HepG2 (cell line): ENCODE measurements at regions not wholly inside any gene's neighbourhood (a gene's known extent, or its start where the extent isn't known, plus 50 kb on each side); places are given as distances from the start of the nearest gene placed in this dataset.

Experiments used
- ATAC-seq: fragments of 200-7000 bp; cut with Tn5 transposase; 3 replicates; pipeline ENCODE4 v1.9.1; 2020; ENCODE audit warnings: mild to moderate bottlenecking, moderate library complexity
- BruUV-seq: library from RNA; stranded (reverse); fragments of 400-500 nt; replicated peaks from 2 replicates; lab custom pipeline; 2021; lab: Mats Ljungman, UMichigan
- CTCF ChIA-PET: fragments of 300-600 bp; formaldehyde crosslinking; extraction: SDS; loops from one replicate; lab custom pipeline; 2021; ENCODE audit warnings: low total read pairs, inconsistent platforms, low intra/inter-chr PET ratio; lab: Yijun Ruan, JAX
- POLR2A ChIA-PET: fragments of 350-600 bp; sonication (Branson Sonifier 250); formaldehyde crosslinking; loops from one replicate; lab custom pipeline; 2020; ENCODE audit warnings: antibody characterized with exemption, inconsistent platforms; lab: Yijun Ruan, JAX
- DNase-seq: peaks from one replicate; pipeline ENCODE4 v3.0.0-alpha.2; 2015; ENCODE audit warnings: low spot score
- FAIRE-seq: peaks from 3 replicates; lab custom pipeline; 2011; peaks lifted over from hg19 to GRCh38; lab: Jason Lieb, UNC
- H2AFZ ChIP-seq: one replicate; pipeline ENCODE4 v1.6.1; 2011; ENCODE audit warnings: low read length, inconsistent platforms
- H3K27ac ChIP-seq: fragments of 300-600 bp; 3 replicates; pipeline ENCODE4 v1.8.0; 2011; ENCODE audit warnings: mixed run types, mild to moderate bottlenecking, mixed read lengths, low read length, inconsistent platforms; ENCODE audit not compliant: insufficient read depth; ENCODE audit errors: extremely low read length
- H3K27me3 ChIP-seq, 2 experiments: fragments of 200-600 bp in 1 of 2; 2 replicates in 1 of 2; 3 replicates in 1 of 2; pipeline versions ENCODE4 v1.6.0 to v1.8.0; 2011; ENCODE audit warnings: low read length in 2 of 2, mild to moderate bottlenecking in 2 of 2, moderate library complexity in 2 of 2, inconsistent platforms in 1 of 2; ENCODE audit not compliant: insufficient read depth in 2 of 2, control insufficient read depth in 1 of 2
- H3K36me3 ChIP-seq, 2 experiments: fragments of 200-600 bp in 1 of 2; replicated peaks in 1 of 2; 2 replicates in 1 of 2; 3 replicates in 1 of 2; pipeline versions ENCODE4 v1.5.1 to v1.8.0; 2011; ENCODE audit warnings: low read length in 2 of 2, inconsistent platforms in 1 of 2; ENCODE audit not compliant: insufficient read depth in 2 of 2, control insufficient read depth in 1 of 2
- H3K4me1 ChIP-seq: 2 replicates; pipeline ENCODE4 v1.5.1; 2012; ENCODE audit warnings: low read length, inconsistent platforms; ENCODE audit not compliant: insufficient read depth
- H3K4me2 ChIP-seq: 2 replicates; pipeline ENCODE4 v1.6.0; 2011; ENCODE audit warnings: low read depth, low read length, inconsistent platforms
- H3K4me3 ChIP-seq, 3 experiments: fragments of 200-600 bp in 1 of 3; sonication (generic), shearing (Covaris generic) in 1 of 3; replicated peaks in 1 of 3; 2 replicates each; pipeline ENCODE4 v1.5.1; 2011 to 2016; ENCODE audit warnings: low read length in 3 of 3, inconsistent platforms in 2 of 3, low read depth in 2 of 3, mild to moderate bottlenecking in 2 of 3, control low read depth in 1 of 3, mixed read lengths in 1 of 3; ENCODE audit not compliant: insufficient read depth in 1 of 3
- H3K79me2 ChIP-seq: one replicate; pipeline ENCODE4 v1.6.1; 2011; ENCODE audit warnings: low read length, inconsistent platforms; ENCODE audit not compliant: insufficient read depth
- H3K9ac ChIP-seq: 2 replicates; pipeline ENCODE4 v1.6.0; 2011; ENCODE audit warnings: mild to moderate bottlenecking, low read depth, low read length, inconsistent platforms; ENCODE audit not compliant: insufficient read depth
- H3K9me3 ChIP-seq: 2 replicates; pipeline ENCODE4 v1.5.1; 2012; ENCODE audit warnings: mild to moderate bottlenecking, low read length
- H4K20me1 ChIP-seq: 2 replicates; pipeline ENCODE4 v1.6.0; 2011; ENCODE audit warnings: inconsistent platforms, mild to moderate bottlenecking, low read length, moderate library complexity; ENCODE audit not compliant: insufficient read depth
- ERF ChIP-seq: IDR thresholded peaks from 2 replicates; pipeline ENCODE4 v1.6.1; 2018; ENCODE audit warnings: missing biosample characterization, missing genetic modification reagents
- FOXJ3 ChIP-seq: sonication (generic); formaldehyde crosslinking; IDR thresholded peaks from 2 replicates; pipeline ENCODE4 v1.4.0; 2020; ENCODE audit warnings: missing genetic modification reagents, mild to moderate bottlenecking, borderline replicate concordance
- NFRKB ChIP-seq: fragments of 450-650 bp; IDR thresholded peaks from 2 replicates; pipeline ENCODE4 v1.6.1; 2017
- RAD21 ChIP-seq: fragments of 450-650 bp; formaldehyde crosslinking; IDR thresholded peaks from 2 replicates; pipeline ENCODE4 v1.5.0; 2020; ENCODE audit warnings: mild to moderate bottlenecking
- SALL2 ChIP-seq: sonication (generic); formaldehyde crosslinking; IDR thresholded peaks from 2 replicates; pipeline ENCODE4 v1.8.1; 2023; ENCODE audit warnings: mild to moderate bottlenecking, missing genetic modification reagents, inconsistent platforms
- SAP130 ChIP-seq: IDR thresholded peaks from 2 replicates; pipeline ENCODE4 v1.6.1; 2016; ENCODE audit warnings: low read depth
- SMARCE1 ChIP-seq: fragments of 450-650 bp; IDR thresholded peaks from 2 replicates; pipeline ENCODE4 v1.6.1; 2017; ENCODE audit warnings: borderline replicate concordance
- U2AF1 ChIP-seq: fragments of 200-400 bp; formaldehyde crosslinking; optimal IDR thresholded peaks from 2 replicates; pipeline ENCODE3; 2017; ENCODE audit warnings: mild to moderate bottlenecking, low read depth, low read length
- ZNF12 ChIP-seq: sonication (generic); formaldehyde crosslinking; IDR thresholded peaks from 2 replicates; pipeline ENCODE4 v1.5.0; 2020; ENCODE audit warnings: missing genetic modification reagents
- ZNF263 ChIP-seq: sonication (generic); formaldehyde crosslinking; IDR thresholded peaks from 2 replicates; pipeline ENCODE4 v1.4.0; 2020; ENCODE audit warnings: missing genetic modification reagents
- ZNF292 ChIP-seq: sonication (generic); formaldehyde crosslinking; IDR thresholded peaks from 2 replicates; pipeline ENCODE4 v1.8.1; 2022; ENCODE audit warnings: mild to moderate bottlenecking, low read depth, missing genetic modification reagents, borderline replicate concordance
- ZNF674 ChIP-seq: sonication (generic); formaldehyde crosslinking; IDR thresholded peaks from 2 replicates; pipeline ENCODE4 v1.5.0; 2020; ENCODE audit warnings: low read depth, mild to moderate bottlenecking, missing genetic modification reagents
- ZNF724P ChIP-seq: sonication (generic); formaldehyde crosslinking; IDR thresholded peaks from 2 replicates; pipeline ENCODE4 v1.8.0; 2022; ENCODE audit warnings: missing genetic modification reagents, borderline replicate concordance
- WGBS: methylation state at CpG from one replicate; pipeline ENCODE4 v1.1.6; 2017; ENCODE audit warnings: low lambda C conversion rate; 5-methylcytosine and 5-hydroxymethylcytosine counted together
- in situ Hi-C: cut with HindIII; loops from 2 replicates; pipeline ENCODE4 v1.10.0; 2017; ENCODE audit warnings: low pct_unique_long_range_greater_than_20kb; ENCODE audit not compliant: extremely low pct_ligation_motif_present
- intact Hi-C: fragments of 100-400 bp; cut with micrococcal nuclease; formaldehyde crosslinking; loops from one replicate; pipeline ENCODE4 v1.10.0; 2022; ENCODE audit not compliant: unreplicated experiment
- TF ChIP-seq, protein P1 (sequence below): sonication (generic); formaldehyde crosslinking; conservative IDR thresholded peaks from 2 replicates; pipeline ENCODE4 v1.4.0; 2020; ENCODE audit warnings: mild to moderate bottlenecking, missing genetic modification reagents, moderate library complexity
- TF ChIP-seq, protein P2 (sequence below): sonication (generic); formaldehyde crosslinking; IDR thresholded peaks from 2 replicates; pipeline ENCODE4 v1.4.0; 2020; ENCODE audit warnings: low read depth, mild to moderate bottlenecking, missing genetic modification reagents
- TF ChIP-seq, protein P3 (sequence below), 2 experiments: fragments of 450-650 bp in 1 of 2; sonication (generic) in 1 of 2; formaldehyde crosslinking; IDR thresholded peaks; 2 replicates each; pipeline versions ENCODE4 v1.5.0 to v1.8.0; 2020 to 2022; ENCODE audit warnings: mild to moderate bottlenecking in 1 of 2, missing genetic modification reagents in 1 of 2

DNA sequence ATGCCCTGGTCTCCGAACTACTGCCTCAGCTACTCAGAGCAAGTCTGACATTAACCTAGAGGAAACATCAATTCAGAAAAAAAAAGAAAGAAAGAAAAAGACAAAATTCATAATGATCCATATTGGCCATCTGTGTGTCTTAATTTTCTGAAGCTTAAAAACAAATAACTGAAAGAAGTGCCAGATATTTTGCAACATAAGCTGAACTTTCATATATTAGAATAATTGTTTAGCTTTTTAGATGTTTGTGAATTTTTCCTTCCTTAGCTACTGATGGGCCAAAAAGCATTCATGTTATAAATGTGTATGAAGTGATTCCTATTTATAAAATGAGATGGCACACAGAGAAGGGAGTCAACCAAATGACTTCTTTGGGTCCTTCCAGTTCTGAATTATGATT, 555.0 kb upstream of the CHAC2 start:
- H2AFZ ChIP-seq: no peak overlapping the region
- TF ChIP-seq NFRKB (no peak), FOXJ3 (no peak), ZNF724P (CRISPR knock-in tag) (no peak), ZNF263 (CRISPR knock-in tag) (no peak), ERF (no peak), ZNF292 (CRISPR knock-in tag) (no peak), ZNF674 (CRISPR knock-in tag) (no peak), RAD21 (CRISPR knock-in tag) (no peak), U2AF1 (no peak), ZNF12 (CRISPR knock-in tag) (no peak), SAP130 (no peak), SALL2 (CRISPR knock-in tag) (no peak), SMARCE1 (no peak)
- TF ChIP-seq, protein P1, sequence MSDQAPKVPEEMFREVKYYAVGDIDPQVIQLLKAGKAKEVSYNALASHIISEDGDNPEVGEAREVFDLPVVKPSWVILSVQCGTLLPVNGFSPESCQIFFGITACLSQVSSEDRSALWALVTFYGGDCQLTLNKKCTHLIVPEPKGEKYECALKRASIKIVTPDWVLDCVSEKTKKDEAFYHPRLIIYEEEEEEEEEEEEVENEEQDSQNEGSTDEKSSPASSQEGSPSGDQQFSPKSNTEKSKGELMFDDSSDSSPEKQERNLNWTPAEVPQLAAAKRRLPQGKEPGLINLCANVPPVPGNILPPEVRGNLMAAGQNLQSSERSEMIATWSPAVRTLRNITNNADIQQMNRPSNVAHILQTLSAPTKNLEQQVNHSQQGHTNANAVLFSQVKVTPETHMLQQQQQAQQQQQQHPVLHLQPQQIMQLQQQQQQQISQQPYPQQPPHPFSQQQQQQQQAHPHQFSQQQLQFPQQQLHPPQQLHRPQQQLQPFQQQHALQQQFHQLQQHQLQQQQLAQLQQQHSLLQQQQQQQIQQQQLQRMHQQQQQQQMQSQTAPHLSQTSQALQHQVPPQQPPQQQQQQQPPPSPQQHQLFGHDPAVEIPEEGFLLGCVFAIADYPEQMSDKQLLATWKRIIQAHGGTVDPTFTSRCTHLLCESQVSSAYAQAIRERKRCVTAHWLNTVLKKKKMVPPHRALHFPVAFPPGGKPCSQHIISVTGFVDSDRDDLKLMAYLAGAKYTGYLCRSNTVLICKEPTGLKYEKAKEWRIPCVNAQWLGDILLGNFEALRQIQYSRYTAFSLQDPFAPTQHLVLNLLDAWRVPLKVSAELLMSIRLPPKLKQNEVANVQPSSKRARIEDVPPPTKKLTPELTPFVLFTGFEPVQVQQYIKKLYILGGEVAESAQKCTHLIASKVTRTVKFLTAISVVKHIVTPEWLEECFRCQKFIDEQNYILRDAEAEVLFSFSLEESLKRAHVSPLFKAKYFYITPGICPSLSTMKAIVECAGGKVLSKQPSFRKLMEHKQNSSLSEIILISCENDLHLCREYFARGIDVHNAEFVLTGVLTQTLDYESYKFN (CRISPR knock-in tag): no peak
- TF ChIP-seq, protein P2, sequence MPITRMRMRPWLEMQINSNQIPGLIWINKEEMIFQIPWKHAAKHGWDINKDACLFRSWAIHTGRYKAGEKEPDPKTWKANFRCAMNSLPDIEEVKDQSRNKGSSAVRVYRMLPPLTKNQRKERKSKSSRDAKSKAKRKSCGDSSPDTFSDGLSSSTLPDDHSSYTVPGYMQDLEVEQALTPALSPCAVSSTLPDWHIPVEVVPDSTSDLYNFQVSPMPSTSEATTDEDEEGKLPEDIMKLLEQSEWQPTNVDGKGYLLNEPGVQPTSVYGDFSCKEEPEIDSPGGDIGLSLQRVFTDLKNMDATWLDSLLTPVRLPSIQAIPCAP (CRISPR knock-in tag): no peak
- TF ChIP-seq, protein P3, sequence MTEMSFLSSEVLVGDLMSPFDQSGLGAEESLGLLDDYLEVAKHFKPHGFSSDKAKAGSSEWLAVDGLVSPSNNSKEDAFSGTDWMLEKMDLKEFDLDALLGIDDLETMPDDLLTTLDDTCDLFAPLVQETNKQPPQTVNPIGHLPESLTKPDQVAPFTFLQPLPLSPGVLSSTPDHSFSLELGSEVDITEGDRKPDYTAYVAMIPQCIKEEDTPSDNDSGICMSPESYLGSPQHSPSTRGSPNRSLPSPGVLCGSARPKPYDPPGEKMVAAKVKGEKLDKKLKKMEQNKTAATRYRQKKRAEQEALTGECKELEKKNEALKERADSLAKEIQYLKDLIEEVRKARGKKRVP (CRISPR knock-in tag; IDR thresholded peaks at IDR 0.05): no peak
- DNase-seq (no peak), ATAC-seq (no peak), FAIRE-seq (peak; percentile 12)
- H3K4me1 ChIP-seq: no peaks in the 10 kb centered on the region
- no peak overlapping the region for H3K9ac ChIP-seq
- in situ Hi-C loops (no loop called here), intact Hi-C loops (no loop called here)
- H3K79me2 ChIP-seq: no peaks in the 10 kb centered on the region
- H3K4me2 ChIP-seq: no peak overlapping the region
- 0% methylated on average over 1 of the region's 1 CpG for WGBS
- H3K27me3 ChIP-seq: no peaks in the 10 kb centered on the region
- H3K36me3 ChIP-seq: no peaks in the 10 kb centered on the region
- no peak overlapping the region for H3K27ac ChIP-seq
- H3K4me3 ChIP-seq: no peak overlapping the region
- no peaks in the 10 kb centered on the region for H3K9me3 ChIP-seq
- BruUV-seq: no TSS peak
- no peaks in the 10 kb centered on the region for H4K20me1 ChIP-seq
- ChIA-PET CTCF (no interaction called here), POLR2A (no interaction called here)
